HepG2 (cell line): ENCODE measurements at regions not wholly inside any gene's neighbourhood (a gene's known extent, or its start where the extent isn't known, plus 50 kb on each side); places are given as distances from the start of the nearest gene placed in this dataset.

Experiments
- ATAC-seq: fragments of 200-7000 bp; cut with Tn5 transposase; 3 replicates; pipeline ENCODE4 v1.9.1; 2020; ENCODE audit warnings: mild to moderate bottlenecking, moderate library complexity
- BruUV-seq: library from RNA; stranded (reverse); fragments of 400-500 nt; replicated peaks from 2 replicates; lab custom pipeline; 2021; lab: Mats Ljungman, UMichigan
- CTCF ChIA-PET: fragments of 300-600 bp; formaldehyde crosslinking; extraction: SDS; loops from one replicate; lab custom pipeline; 2021; ENCODE audit warnings: low total read pairs, inconsistent platforms, low intra/inter-chr PET ratio; lab: Yijun Ruan, JAX
- POLR2A ChIA-PET: fragments of 350-600 bp; sonication (Branson Sonifier 250); formaldehyde crosslinking; loops from one replicate; lab custom pipeline; 2020; ENCODE audit warnings: antibody characterized with exemption, inconsistent platforms; lab: Yijun Ruan, JAX
- DNase-seq: peaks from one replicate; pipeline ENCODE4 v3.0.0-alpha.2; 2015; ENCODE audit warnings: low spot score
- FAIRE-seq: peaks from 3 replicates; lab custom pipeline; 2011; peaks lifted over from hg19 to GRCh38; lab: Jason Lieb, UNC
- H2AFZ ChIP-seq: one replicate; pipeline ENCODE4 v1.6.1; 2011; ENCODE audit warnings: low read length, inconsistent platforms
- H3K27ac ChIP-seq: fragments of 300-600 bp; 3 replicates; pipeline ENCODE4 v1.8.0; 2011; ENCODE audit warnings: mixed run types, mild to moderate bottlenecking, mixed read lengths, low read length, inconsistent platforms; ENCODE audit not compliant: insufficient read depth; ENCODE audit errors: extremely low read length
- H3K27me3 ChIP-seq, 2 experiments: fragments of 200-600 bp in 1 of 2; 2 replicates in 1 of 2; 3 replicates in 1 of 2; pipeline versions ENCODE4 v1.6.0 to v1.8.0; 2011; ENCODE audit warnings: low read length in 2 of 2, mild to moderate bottlenecking in 2 of 2, moderate library complexity in 2 of 2, inconsistent platforms in 1 of 2; ENCODE audit not compliant: insufficient read depth in 2 of 2, control insufficient read depth in 1 of 2
- H3K36me3 ChIP-seq, 2 experiments: fragments of 200-600 bp in 1 of 2; replicated peaks in 1 of 2; 2 replicates in 1 of 2; 3 replicates in 1 of 2; pipeline versions ENCODE4 v1.5.1 to v1.8.0; 2011; ENCODE audit warnings: low read length in 2 of 2, inconsistent platforms in 1 of 2; ENCODE audit not compliant: insufficient read depth in 2 of 2, control insufficient read depth in 1 of 2
- H3K4me1 ChIP-seq: 2 replicates; pipeline ENCODE4 v1.5.1; 2012; ENCODE audit warnings: low read length, inconsistent platforms; ENCODE audit not compliant: insufficient read depth
- H3K4me2 ChIP-seq: 2 replicates; pipeline ENCODE4 v1.6.0; 2011; ENCODE audit warnings: low read depth, low read length, inconsistent platforms
- H3K4me3 ChIP-seq, 3 experiments: fragments of 200-600 bp in 1 of 3; sonication (generic), shearing (Covaris generic) in 1 of 3; replicated peaks in 1 of 3; 2 replicates each; pipeline ENCODE4 v1.5.1; 2011 to 2016; ENCODE audit warnings: low read length in 3 of 3, inconsistent platforms in 2 of 3, low read depth in 2 of 3, mild to moderate bottlenecking in 2 of 3, control low read depth in 1 of 3, mixed read lengths in 1 of 3; ENCODE audit not compliant: insufficient read depth in 1 of 3
- H3K79me2 ChIP-seq: one replicate; pipeline ENCODE4 v1.6.1; 2011; ENCODE audit warnings: low read length, inconsistent platforms; ENCODE audit not compliant: insufficient read depth
- H3K9ac ChIP-seq: 2 replicates; pipeline ENCODE4 v1.6.0; 2011; ENCODE audit warnings: mild to moderate bottlenecking, low read depth, low read length, inconsistent platforms; ENCODE audit not compliant: insufficient read depth
- H3K9me3 ChIP-seq: 2 replicates; pipeline ENCODE4 v1.5.1; 2012; ENCODE audit warnings: mild to moderate bottlenecking, low read length
- H4K20me1 ChIP-seq: 2 replicates; pipeline ENCODE4 v1.6.0; 2011; ENCODE audit warnings: inconsistent platforms, mild to moderate bottlenecking, low read length, moderate library complexity; ENCODE audit not compliant: insufficient read depth
- ATF2 ChIP-seq: sonication (generic); formaldehyde crosslinking; IDR thresholded peaks from 2 replicates; pipeline ENCODE4 v1.4.0; 2020; ENCODE audit warnings: missing genetic modification reagents
- DZIP1 ChIP-seq: sonication (generic); formaldehyde crosslinking; IDR thresholded peaks from 2 replicates; pipeline ENCODE4 v1.5.0; 2020; ENCODE audit warnings: mild to moderate bottlenecking, missing genetic modification reagents
- JUNB ChIP-seq: sonication (generic); formaldehyde crosslinking; IDR thresholded peaks from 2 replicates; pipeline ENCODE4 v1.8.0; 2022; ENCODE audit warnings: missing genetic modification reagents, mild to moderate bottlenecking, borderline replicate concordance
- KLF13 ChIP-seq: sonication (generic); formaldehyde crosslinking; IDR thresholded peaks from 2 replicates; pipeline ENCODE4 v1.4.0; 2020; ENCODE audit warnings: mild to moderate bottlenecking, missing genetic modification reagents
- KLF15 ChIP-seq: sonication (generic); formaldehyde crosslinking; IDR thresholded peaks from 2 replicates; pipeline ENCODE4 v1.8.1; 2023; ENCODE audit warnings: borderline replicate concordance, mild to moderate bottlenecking, inconsistent platforms, missing genetic modification reagents, mixed read lengths
- NFE2L1 ChIP-seq: sonication (generic); formaldehyde crosslinking; IDR thresholded peaks from 2 replicates; pipeline ENCODE4 v1.4.0; 2020; ENCODE audit warnings: missing genetic modification reagents, mild to moderate bottlenecking, borderline replicate concordance
- STAT6 ChIP-seq: sonication (generic); formaldehyde crosslinking; IDR thresholded peaks from 2 replicates; pipeline ENCODE4 v1.4.0; 2020; ENCODE audit warnings: missing genetic modification reagents, mild to moderate bottlenecking, borderline replicate concordance
- TFDP1 ChIP-seq: IDR thresholded peaks from 2 replicates; pipeline ENCODE4 v1.6.1; 2016; ENCODE audit warnings: missing compliant biosample characterization, missing genetic modification reagents, borderline replicate concordance
- YY1 ChIP-seq: IDR thresholded peaks from 2 replicates; pipeline ENCODE4 v1.6.1; 2011; ENCODE audit warnings: low read length, low read depth, moderate library complexity, mild to moderate bottlenecking; ENCODE audit not compliant: insufficient read depth, insufficient replicate concordance
- ZBTB49 ChIP-seq: sonication (generic); formaldehyde crosslinking; IDR thresholded peaks from 2 replicates; pipeline ENCODE4 v1.4.0; 2020; ENCODE audit warnings: missing genetic modification reagents, borderline replicate concordance
- ZMAT5 ChIP-seq: sonication (generic); formaldehyde crosslinking; IDR thresholded peaks from 2 replicates; pipeline ENCODE4 v1.5.0; 2020; ENCODE audit warnings: mild to moderate bottlenecking, low read depth, missing genetic modification reagents, borderline replicate concordance
- ZNF766 ChIP-seq: sonication (generic); formaldehyde crosslinking; IDR thresholded peaks from 2 replicates; pipeline ENCODE4 v1.5.0; 2020; ENCODE audit warnings: missing genetic modification reagents, borderline replicate concordance
- ZNF841 ChIP-seq: sonication (generic); formaldehyde crosslinking; IDR thresholded peaks from 2 replicates; pipeline ENCODE4 v1.8.1; 2023; ENCODE audit warnings: missing genetic modification reagents, borderline replicate concordance
- WGBS: methylation state at CpG from one replicate; pipeline ENCODE4 v1.1.6; 2017; ENCODE audit warnings: low lambda C conversion rate; 5-methylcytosine and 5-hydroxymethylcytosine counted together
- in situ Hi-C: cut with HindIII; loops from 2 replicates; pipeline ENCODE4 v1.10.0; 2017; ENCODE audit warnings: low pct_unique_long_range_greater_than_20kb; ENCODE audit not compliant: extremely low pct_ligation_motif_present
- intact Hi-C: fragments of 100-400 bp; cut with micrococcal nuclease; formaldehyde crosslinking; loops from one replicate; pipeline ENCODE4 v1.10.0; 2022; ENCODE audit not compliant: unreplicated experiment

GRCh38 chr5:6056280-6056679, 322.1 kb downstream of the MED10 start:
- no peaks in the 10 kb centered on the region for H3K36me3 ChIP-seq
- no peak overlapping the region for H3K4me2 ChIP-seq
- no peak overlapping the region for H3K27ac ChIP-seq
- WGBS = 5% methylated on average over 4 of the region's 4 CpGs
- H2AFZ ChIP-seq = no peak overlapping the region
- no TSS peak for BruUV-seq
- in situ Hi-C loops (no loop called here), intact Hi-C loops (no loop called here)
- no peak for FAIRE-seq
- no peaks in the 10 kb centered on the region for H3K79me2 ChIP-seq
- no peak overlapping the region for H3K9ac ChIP-seq
- no peaks in the 10 kb centered on the region for H4K20me1 ChIP-seq
- POLR2A ChIA-PET = no interaction called here
- no peaks in the 10 kb centered on the region for H3K9me3 ChIP-seq
- no peak overlapping the region for H3K4me3 ChIP-seq
- H3K4me1 ChIP-seq = no peaks in the 10 kb centered on the region
- CTCF ChIA-PET = no interaction called here
- DNase-seq = no peak
- no peak for ATAC-seq
- peaks cover 0 to 14% of the 10 kb centered on the region in 2 experiments; a peak in 2 of 5 replicates for H3K27me3 ChIP-seq
- no peak for TF ChIP-seq JUNB
- TF ChIP-seq ZBTB49 = no peak
- no peak for TF ChIP-seq DZIP1 (CRISPR knock-in tag)
- TF ChIP-seq NFE2L1 = no peak
- TF ChIP-seq KLF13 (CRISPR knock-in tag) = no peak
- TF ChIP-seq TFDP1 (CRISPR knock-in tag) = no peak
- no peak for TF ChIP-seq ATF2
- TF ChIP-seq ZNF841 (CRISPR knock-in tag) = no peak
- TF ChIP-seq ZMAT5 (CRISPR knock-in tag) = no peak
- TF ChIP-seq ZNF766 (CRISPR knock-in tag) = no peak
- no peak for TF ChIP-seq STAT6 (CRISPR knock-in tag)
- no peak for TF ChIP-seq KLF15 (CRISPR knock-in tag)
- no peak for TF ChIP-seq YY1
